ENCODE measurements at regions not wholly inside any gene's neighbourhood (a gene's known extent, or its start where the extent isn't known, plus 50 kb on each side); places are given as distances from the start of the nearest gene placed in this dataset.

DNA sequence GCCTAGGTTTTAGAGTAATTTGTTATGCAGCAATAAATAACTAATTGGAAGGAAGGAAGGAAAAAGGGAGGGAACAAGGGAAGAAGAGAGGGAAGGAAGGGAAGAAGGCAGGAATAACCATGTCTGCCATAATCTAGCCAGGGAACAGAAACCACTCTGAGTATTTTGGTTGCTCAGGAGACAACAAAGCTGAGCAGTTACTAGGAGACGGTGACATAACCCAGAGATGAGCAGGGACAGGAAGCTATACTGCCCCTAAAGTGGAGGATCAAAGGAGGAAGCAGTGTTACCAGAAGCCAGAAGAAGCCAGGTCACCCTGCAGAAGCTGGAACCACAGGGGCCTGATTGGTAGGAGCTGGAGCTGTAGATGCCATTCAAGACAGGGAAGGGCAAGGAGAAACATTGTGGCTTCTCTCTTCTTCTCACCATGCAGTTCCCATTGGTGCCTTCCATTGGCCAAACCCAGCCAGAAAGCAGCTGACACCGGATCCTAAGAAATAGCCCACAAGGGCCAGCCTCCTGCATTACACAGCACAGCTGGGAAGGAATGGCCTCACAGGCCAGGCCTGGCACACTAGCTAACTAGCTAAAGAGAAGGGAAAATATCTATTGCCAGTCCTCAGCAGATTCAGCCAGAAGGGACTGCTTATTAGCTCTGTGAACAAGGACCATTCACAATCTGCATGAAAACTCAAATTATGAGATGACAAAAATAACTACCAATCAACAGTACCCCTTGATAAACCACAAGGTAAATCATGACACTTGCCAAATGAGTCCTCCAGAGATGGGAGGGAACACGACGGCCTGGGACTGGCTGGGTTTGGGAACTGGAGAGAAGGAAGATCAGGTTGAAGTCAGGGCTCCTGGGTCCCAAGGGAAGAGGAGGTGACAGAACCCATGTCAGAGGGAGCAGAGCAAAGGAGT is 184.5 kb upstream of the NFE2L3 start:
- no peak for TF ChIP-seq CTCF (IDR thresholded peaks at IDR 0.05)
- TF ChIP-seq POLR2A (IDR thresholded peaks at IDR 0.05), result no peak
